ENCODE measurements at regions not wholly inside any gene's neighbourhood (a gene's known extent, or its start where the extent isn't known, plus 50 kb on each side); places are given as distances from the start of the nearest gene placed in this dataset.

- TF ChIP-seq TAF1 (IDR thresholded peaks at IDR 0.05; ENCODE audit: low read depth) (no peak), RAD21 (IDR thresholded peaks at IDR 0.05; ENCODE audit: low read depth) (no peak), FOXM1 (IDR thresholded peaks at IDR 0.05; ENCODE audit: borderline replicate concordance, low read depth) (no peak), EGR1 (IDR thresholded peaks at IDR 0.05) (no peak), EP300 (IDR thresholded peaks at IDR 0.05; ENCODE audit: borderline replicate concordance) (no peak), NFIC (IDR thresholded peaks at IDR 0.05) (no peak), MAX (IDR thresholded peaks at IDR 0.05) (no peak), YY1 (IDR thresholded peaks at IDR 0.05; ENCODE audit: low read depth) (no peak), REST (IDR thresholded peaks at IDR 0.05; ENCODE audit: low read depth) (no peak), CREB1 (IDR thresholded peaks at IDR 0.05; ENCODE audit: low read depth) (no peak), CEBPB (IDR thresholded peaks at IDR 0.05) (no peak), TCF12 (IDR thresholded peaks at IDR 0.05; ENCODE audit: low read depth) (no peak), TEAD4 (IDR thresholded peaks at IDR 0.05) (no peak), USF1 (IDR thresholded peaks at IDR 0.05) (no peak)
Measured at GRCh38 chr13:60282708-60283107, 114.3 kb upstream of the TDRD3 start.

Data from Ishikawa (cell line).